CD4-positive, alpha-beta T cell treated with Interleukin-21 for 1 hour (primary cell): ENCODE measurements at regions not wholly inside any gene's neighbourhood (a gene's known extent, or its start where the extent isn't known, plus 50 kb on each side); places are given as distances from the start of the nearest gene placed in this dataset.

Experiments
- DNase-seq: peaks from one replicate; pipeline ENCODE4 v3.0.0-alpha.2; 2020

- DNase-seq = no peak
These were observed 70.3 kb upstream of the ZSWIM2 start for GRCh38 chr2:186919296-186919695.

GRCh38 chr2:186918495-186918894, 69.5 kb upstream of the ZSWIM2 start:
- DNase-seq = no peak

- no peak for DNase-seq
These were observed 68.9 kb upstream of the ZSWIM2 start for GRCh38 chr2:186917866-186918265.

- DNase-seq = no peak
These were observed 64.9 kb upstream of the ZSWIM2 start for GRCh38 chr2:186913870-186914269.

DNA sequence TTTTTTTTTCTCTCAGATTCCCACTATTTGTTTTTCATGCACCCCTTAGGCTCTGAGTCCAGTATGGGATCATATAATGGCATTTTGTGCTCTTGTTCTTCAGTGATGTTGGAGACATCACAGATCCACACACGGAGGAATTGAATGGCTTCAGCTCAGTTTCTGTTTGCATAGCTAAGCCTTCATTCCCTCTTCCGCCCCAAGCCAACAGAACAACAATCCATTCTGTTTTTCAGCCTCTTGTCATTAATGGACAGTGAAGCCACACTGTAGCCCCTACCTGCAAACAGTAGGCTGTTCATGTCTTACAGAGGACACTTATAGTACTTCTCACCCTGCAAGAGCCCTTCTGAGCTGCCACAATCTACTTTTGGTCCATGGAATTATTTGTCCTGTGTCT, 64.0 kb upstream of the ZSWIM2 start:
- no peak for DNase-seq

GRCh38 chr2:186911551-186912085, 62.6 kb upstream of the ZSWIM2 start:
- no peak for DNase-seq

- DNase-seq = no peak
These were observed 62.0 kb upstream of the ZSWIM2 start for GRCh38 chr2:186910996-186911395.

GRCh38 chr2:186909095-186909494, 60.1 kb upstream of the ZSWIM2 start:
- no peak for DNase-seq

GRCh38 chr2:186907897-186908296, 58.9 kb upstream of the ZSWIM2 start:
- DNase-seq = no peak

DNA sequence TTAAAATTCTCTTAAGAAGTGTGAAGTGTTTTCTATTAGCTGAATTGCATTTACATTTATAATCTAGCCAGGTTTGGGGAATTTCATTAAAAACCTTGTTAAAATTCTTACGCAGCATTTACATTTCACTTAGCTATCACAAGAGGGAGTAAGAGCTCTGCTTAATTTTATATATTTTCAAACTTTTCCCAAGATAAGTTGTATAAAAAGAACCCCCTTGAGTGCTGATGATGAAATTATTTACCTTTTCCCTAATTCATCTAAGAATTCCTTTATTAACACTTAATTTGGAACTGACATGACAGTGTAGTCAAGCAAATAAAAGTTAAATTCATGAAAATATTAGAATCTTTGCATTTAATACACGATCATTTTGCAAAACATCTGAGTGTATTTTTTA, 54.2 kb upstream of the ZSWIM2 start:
- DNase-seq = no peak
